PFSK-1 (cell line): ENCODE measurements at regions not wholly inside any gene's neighbourhood (a gene's known extent, or its start where the extent isn't known, plus 50 kb on each side); places are given as distances from the start of the nearest gene placed in this dataset.

Source experiments
- FOXP2 ChIP-seq: optimal IDR thresholded peaks from 2 replicates; pipeline ENCODE3; 2011; ENCODE audit warnings: borderline replicate concordance, control low read depth, inconsistent platforms; ENCODE audit not compliant: insufficient read depth; ENCODE audit errors: extremely low read length, extremely low read depth
- POLR2AphosphoS5 ChIP-seq: IDR thresholded peaks from 2 replicates; pipeline ENCODE4 v1.6.1; 2012; ENCODE audit warnings: low read depth, mild to moderate bottlenecking, control low read depth, low read length, moderate library complexity
- REST ChIP-seq, 2 experiments: IDR thresholded peaks; 2 replicates each; pipeline versions ENCODE4 v1.6.1 to v1.8.0; 2011 to 2012; ENCODE audit warnings: low read depth in 2 of 2, low read length in 2 of 2, control low read depth in 1 of 2, inconsistent platforms in 1 of 2, mild to moderate bottlenecking in 1 of 2, moderate library complexity in 1 of 2; ENCODE audit not compliant: insufficient read depth in 1 of 2
- SIN3A ChIP-seq: IDR thresholded peaks from 2 replicates; pipeline ENCODE4 v1.6.1; 2012; ENCODE audit warnings: mild to moderate bottlenecking, low read length, moderate library complexity, borderline replicate concordance; ENCODE audit not compliant: insufficient read depth
- TAF1 ChIP-seq: IDR thresholded peaks from 2 replicates; pipeline ENCODE4 v1.6.1; 2012; ENCODE audit warnings: low read length, control low read depth, borderline replicate concordance; ENCODE audit not compliant: insufficient read depth

- no peak for TF ChIP-seq REST (IDR thresholded peaks at IDR 0.05; ENCODE audit: insufficient read depth in 1 of 2, low read depth in 2 of 2, low read length in 2 of 2)
- no peak for TF ChIP-seq POLR2AphosphoS5
- TF ChIP-seq TAF1 = no peak
- TF ChIP-seq SIN3A = no peak
- TF ChIP-seq FOXP2 = no peak
Observed at GRCh38 chr1:22388671-22389450, 62.8 kb upstream of the ZBTB40 start.
